ENCODE measurements at regions not wholly inside any gene's neighbourhood (a gene's known extent, or its start where the extent isn't known, plus 50 kb on each side); places are given as distances from the start of the nearest gene placed in this dataset.
A peak's percentile ranks its signal among the peaks of the same experiment; 100 is the strongest.
"Not testable (repeated sequence)": the region's sequence is repeated elsewhere in the genome, so short reads cannot be mapped to it uniquely, and the experiment has no call there.

GRCh38 chr10:34957531-34957930, 132.6 kb downstream of the CUL2 start:
- DNase-seq, result no peak

- DNase-seq, result no peak
Measured at GRCh38 chr10:34956756-34957155, 133.4 kb downstream of the CUL2 start.

- DNase-seq, result peak; percentile 21
Measured at GRCh38 chr10:34955391-34955790, 134.8 kb downstream of the CUL2 start.

- no peak for DNase-seq
Measured at GRCh38 chr10:34954142-34954541, 136.0 kb downstream of the CUL2 start.

GRCh38 chr10:34951263-34951887, 136.3 kb upstream of the PARD3 start:
- peak; percentile 67 for DNase-seq

- DNase-seq, result not testable (repeated sequence)
Measured at GRCh38 chr10:34945951-34946522, 130.9 kb upstream of the PARD3 start.

GRCh38 chr10:34941471-34942357, 126.6 kb upstream of the PARD3 start:
- no peak for DNase-seq

- DNase-seq, result no peak
Measured at GRCh38 chr10:34940436-34940835, 125.3 kb upstream of the PARD3 start.

- no peak for DNase-seq
Measured at GRCh38 chr10:34938399-34938670, 123.2 kb upstream of the PARD3 start.

GRCh38 chr10:34937643-34938398, 122.7 kb upstream of the PARD3 start:
- not testable (repeated sequence) for DNase-seq

GRCh38 chr10:34936061-34936460, 121.0 kb upstream of the PARD3 start:
- DNase-seq, result no peak

GRCh38 chr10:34933676-34934075, 118.6 kb upstream of the PARD3 start:
- DNase-seq, result no peak

GRCh38 chr10:34932235-34932634, 117.1 kb upstream of the PARD3 start:
- no peak for DNase-seq

- no peak for DNase-seq
Measured at GRCh38 chr10:34931216-34931615, 116.1 kb upstream of the PARD3 start.

GRCh38 chr10:34922138-34922537, 107.0 kb upstream of the PARD3 start:
- no peak for DNase-seq

- DNase-seq, result no peak
Measured at GRCh38 chr10:34920578-34920977, 105.5 kb upstream of the PARD3 start.

GRCh38 chr10:34918776-34919315, 103.8 kb upstream of the PARD3 start:
- DNase-seq, result no peak

GRCh38 chr10:34918060-34918775, 103.1 kb upstream of the PARD3 start:
- DNase-seq, result no peak

GRCh38 chr10:34916314-34916713, 101.2 kb upstream of the PARD3 start:
- DNase-seq, result no peak

- no peak for DNase-seq
Measured at GRCh38 chr10:34912771-34913170, 97.7 kb upstream of the PARD3 start.

GRCh38 chr10:34911661-34912205, 96.6 kb upstream of the PARD3 start:
- no peak for DNase-seq

- no peak for DNase-seq
Measured at GRCh38 chr10:34908481-34908880, 93.4 kb upstream of the PARD3 start.

Data from OCI-M1 (cell line).